Astrocyte (in vitro differentiated cells and primary cell): ENCODE measurements at regions not wholly inside any gene's neighbourhood (a gene's known extent, or its start where the extent isn't known, plus 50 kb on each side); places are given as distances from the start of the nearest gene placed in this dataset.

Source experiments
- DNase-seq: peaks from one replicate; pipeline ENCODE4 v3.0.0-alpha.2; 2010; ENCODE audit warnings: low read depth
- FAIRE-seq: peaks from 2 replicates; lab custom pipeline; 2011; peaks lifted over from hg19 to GRCh38; lab: Jason Lieb, UNC
- H2AFZ ChIP-seq: 2 replicates; pipeline ENCODE4 v1.6.0; 2012; ENCODE audit warnings: low read depth, low read length, inconsistent platforms
- H3K27ac ChIP-seq: 2 replicates; pipeline ENCODE4 v1.5.1; 2011; ENCODE audit warnings: low read depth, low read length, inconsistent platforms
- H3K27me3 ChIP-seq: 2 replicates; pipeline ENCODE4 v1.6.0; 2011; ENCODE audit warnings: low read length, inconsistent platforms; ENCODE audit not compliant: insufficient read depth
- H3K36me3 ChIP-seq: 2 replicates; pipeline ENCODE4 v1.5.1; 2011; ENCODE audit warnings: low read length, inconsistent platforms; ENCODE audit not compliant: insufficient read depth
- H3K4me1 ChIP-seq: 2 replicates; pipeline ENCODE4 v1.5.1; 2011; ENCODE audit warnings: low read length, inconsistent platforms; ENCODE audit not compliant: insufficient read depth
- H3K4me2 ChIP-seq: 2 replicates; pipeline ENCODE4 v1.6.0; 2012; ENCODE audit warnings: low read length, inconsistent platforms
- H3K4me3 ChIP-seq: 2 replicates; pipeline ENCODE4 v1.5.1; 2011; ENCODE audit warnings: low read depth, mild to moderate bottlenecking, low read length, inconsistent platforms; ENCODE audit not compliant: insufficient read depth
- H3K79me2 ChIP-seq: 2 replicates; pipeline ENCODE4 v1.6.0; 2012; ENCODE audit warnings: mild to moderate bottlenecking, low read length, inconsistent platforms; ENCODE audit not compliant: insufficient read depth
- H3K9ac ChIP-seq: 2 replicates; pipeline ENCODE4 v1.6.0; 2012; ENCODE audit warnings: mild to moderate bottlenecking, low read length, inconsistent platforms
- H3K9me3 ChIP-seq: 2 replicates; pipeline ENCODE4 v1.5.1; 2012; ENCODE audit warnings: low read depth, mild to moderate bottlenecking, low read length, inconsistent platforms; ENCODE audit not compliant: insufficient read depth
- H4K20me1 ChIP-seq: 2 replicates; pipeline ENCODE4 v1.6.0; 2012; ENCODE audit warnings: low read length, inconsistent platforms; ENCODE audit not compliant: insufficient read depth
- H3K27ac Mint-ChIP-seq: one replicate; pipeline ENCODE4 v1.8.0; 2021; ENCODE audit warnings: mild to moderate bottlenecking, mixed read lengths; ENCODE audit not compliant: unreplicated experiment
- H3K27me3 Mint-ChIP-seq: one replicate; pipeline ENCODE4 v1.8.0; 2021; ENCODE audit warnings: low read depth, mixed read lengths; ENCODE audit not compliant: unreplicated experiment
- H3K36me3 Mint-ChIP-seq: one replicate; pipeline ENCODE4 v1.8.0; 2021; ENCODE audit warnings: low read depth, mixed read lengths; ENCODE audit not compliant: unreplicated experiment
- H3K4me1 Mint-ChIP-seq: one replicate; pipeline ENCODE4 v1.8.0; 2021; ENCODE audit warnings: low read depth, mixed read lengths; ENCODE audit not compliant: unreplicated experiment
- H3K4me3 Mint-ChIP-seq: one replicate; pipeline ENCODE4 v1.8.0; 2021; ENCODE audit warnings: mild to moderate bottlenecking, moderate library complexity, mixed read lengths; ENCODE audit not compliant: unreplicated experiment
- H3K9me3 Mint-ChIP-seq: one replicate; pipeline ENCODE4 v1.8.0; 2021; ENCODE audit warnings: mild to moderate bottlenecking, mixed read lengths; ENCODE audit not compliant: unreplicated experiment
- CTCF ChIP-seq: IDR thresholded peaks from 2 replicates; pipeline ENCODE4 v1.5.1; 2011; ENCODE audit warnings: low read depth, mild to moderate bottlenecking, inconsistent platforms, low read length, moderate library complexity; ENCODE audit not compliant: insufficient read depth
- EZH2 ChIP-seq: IDR thresholded peaks from 2 replicates; pipeline ENCODE4 v1.6.1; 2012; ENCODE audit warnings: mild to moderate bottlenecking, low read length, inconsistent platforms; ENCODE audit not compliant: insufficient read depth

- Histone ChIP-seq H3K27me3 (no peaks in the 10 kb centered on the region), H4K20me1 (no peaks in the 10 kb centered on the region), H3K9ac (no peak overlapping the region), H3K27ac (no peak overlapping the region), H3K4me1 (no peaks in the 10 kb centered on the region), H3K9me3 (no peaks in the 10 kb centered on the region), H3K4me2 (no peak overlapping the region), H3K79me2 (no peaks in the 10 kb centered on the region), H3K36me3 (no peaks in the 10 kb centered on the region), H3K4me3 (no peak overlapping the region), H2AFZ (no peak overlapping the region)
- Mint-ChIP-seq H3K4me3 (no peak overlapping the region), H3K36me3 (no peaks in the 10 kb centered on the region), H3K4me1 (no peaks in the 10 kb centered on the region), H3K27me3 (no peaks in the 10 kb centered on the region), H3K9me3 (peaks cover 6% of the 10 kb centered on the region), H3K27ac (no peak overlapping the region)
- FAIRE-seq (no peak), DNase-seq (no peak)
- TF ChIP-seq CTCF (no peak), EZH2 (no peak)
These were observed 319.2 kb downstream of the NSG2 start for GRCh38 chr5:174364676-174365075.

GRCh38 chr5:174371600-174372094, 326.1 kb downstream of the NSG2 start:
- peak overlapping the region; percentile 67 for H3K4me2 ChIP-seq
- Mint-ChIP-seq H3K4me1 (peaks cover 28% of the 10 kb centered on the region), H3K27me3 (no peaks in the 10 kb centered on the region), H3K27ac (peak overlapping the region; percentile 73), H3K9me3 (peaks cover 2% of the 10 kb centered on the region), H3K4me3 (no peak overlapping the region), H3K36me3 (no peaks in the 10 kb centered on the region)
- FAIRE-seq: no peak
- no peaks in the 10 kb centered on the region for H3K79me2 ChIP-seq
- H3K4me1 ChIP-seq: peaks cover 21% of the 10 kb centered on the region
- DNase-seq: peak; percentile 88
- peaks cover 3% of the 10 kb centered on the region for H3K27me3 ChIP-seq
- H2AFZ ChIP-seq: peak overlapping the region; percentile 24
- TF ChIP-seq EZH2: no peak
- no peak for TF ChIP-seq CTCF
- H3K9me3 ChIP-seq: no peaks in the 10 kb centered on the region
- H3K36me3 ChIP-seq: no peaks in the 10 kb centered on the region
- H3K4me3 ChIP-seq: no peak overlapping the region
- H4K20me1 ChIP-seq: no peaks in the 10 kb centered on the region
- H3K9ac ChIP-seq: peak overlapping the region; percentile 20
- peak overlapping the region; percentile 40 for H3K27ac ChIP-seq

- H3K4me1 ChIP-seq: peaks cover 21% of the 10 kb centered on the region
- no peak overlapping the region for H3K4me3 ChIP-seq
- no peaks in the 10 kb centered on the region for H3K36me3 ChIP-seq
- H3K27ac Mint-ChIP-seq: no peak overlapping the region
- TF ChIP-seq EZH2: no peak
- TF ChIP-seq CTCF: no peak
- H3K79me2 ChIP-seq: no peaks in the 10 kb centered on the region
- no peaks in the 10 kb centered on the region for H3K27me3 Mint-ChIP-seq
- H3K27me3 ChIP-seq: peaks cover 3% of the 10 kb centered on the region
- no peaks in the 10 kb centered on the region for H4K20me1 ChIP-seq
- H3K4me1 Mint-ChIP-seq: peaks cover 28% of the 10 kb centered on the region
- no peak overlapping the region for H3K9ac ChIP-seq
- no peak overlapping the region for H3K4me2 ChIP-seq
- no peak overlapping the region for H2AFZ ChIP-seq
- FAIRE-seq (no peak), DNase-seq (no peak)
- no peaks in the 10 kb centered on the region for H3K36me3 Mint-ChIP-seq
- no peaks in the 10 kb centered on the region for H3K9me3 Mint-ChIP-seq
- no peak overlapping the region for H3K4me3 Mint-ChIP-seq
- no peak overlapping the region for H3K27ac ChIP-seq
- peaks cover 5% of the 10 kb centered on the region for H3K9me3 ChIP-seq
These were observed 328.7 kb downstream of the NSG2 start for GRCh38 chr5:174374206-174374605.
